ENCODE measurements at regions not wholly inside any gene's neighbourhood (a gene's known extent, or its start where the extent isn't known, plus 50 kb on each side); places are given as distances from the start of the nearest gene placed in this dataset.

DNA sequence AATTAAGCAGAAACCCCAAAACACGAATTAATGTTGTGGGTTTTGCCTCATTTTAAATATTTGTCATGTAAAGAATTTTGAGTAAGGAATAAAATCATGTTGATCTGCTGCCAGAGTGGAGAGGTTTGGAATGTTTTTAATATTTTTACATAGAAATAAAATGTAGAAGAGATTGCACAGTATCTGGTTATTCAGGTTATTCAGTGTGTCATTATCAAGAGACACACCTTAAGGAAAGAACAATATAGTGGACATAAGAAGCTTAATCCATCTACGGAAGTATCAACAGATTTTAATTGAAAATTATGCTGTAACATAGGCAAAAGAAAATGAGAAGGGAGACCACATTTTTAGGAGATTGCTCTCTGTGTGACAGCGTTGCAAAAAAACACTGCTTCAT, 410.4 kb downstream of the MED10 start:
- intact Hi-C loops (cut with micrococcal nuclease; ENCODE audit: unreplicated experiment): no loop called here
- H3K36me3 ChIP-seq (ENCODE audit: insufficient read depth, low read length, poor library complexity, severe bottlenecking): no peaks in the 10 kb centered on the region
- BruUV-seq (replicated peaks): no TSS peak
- H3K4me1 ChIP-seq (ENCODE audit: insufficient read depth, low read length, poor library complexity, severe bottlenecking): no peaks in the 10 kb centered on the region
- no peaks in the 10 kb centered on the region for H3K9me3 ChIP-seq (ENCODE audit: low read depth, low read length, poor library complexity, severe bottlenecking)
- no peak overlapping the region for H3K4me3 ChIP-seq (ENCODE audit: low read depth, low read length, poor library complexity, severe bottlenecking)
- no peak overlapping the region for H3K27ac ChIP-seq (ENCODE audit: low read depth, low read length, poor library complexity, severe bottlenecking)
- TF ChIP-seq EZH2 (IDR thresholded peaks at IDR 0.05; ENCODE audit: borderline replicate concordance, low read depth, low read length, poor library complexity, severe bottlenecking): no peak
- TF ChIP-seq, protein P1, sequence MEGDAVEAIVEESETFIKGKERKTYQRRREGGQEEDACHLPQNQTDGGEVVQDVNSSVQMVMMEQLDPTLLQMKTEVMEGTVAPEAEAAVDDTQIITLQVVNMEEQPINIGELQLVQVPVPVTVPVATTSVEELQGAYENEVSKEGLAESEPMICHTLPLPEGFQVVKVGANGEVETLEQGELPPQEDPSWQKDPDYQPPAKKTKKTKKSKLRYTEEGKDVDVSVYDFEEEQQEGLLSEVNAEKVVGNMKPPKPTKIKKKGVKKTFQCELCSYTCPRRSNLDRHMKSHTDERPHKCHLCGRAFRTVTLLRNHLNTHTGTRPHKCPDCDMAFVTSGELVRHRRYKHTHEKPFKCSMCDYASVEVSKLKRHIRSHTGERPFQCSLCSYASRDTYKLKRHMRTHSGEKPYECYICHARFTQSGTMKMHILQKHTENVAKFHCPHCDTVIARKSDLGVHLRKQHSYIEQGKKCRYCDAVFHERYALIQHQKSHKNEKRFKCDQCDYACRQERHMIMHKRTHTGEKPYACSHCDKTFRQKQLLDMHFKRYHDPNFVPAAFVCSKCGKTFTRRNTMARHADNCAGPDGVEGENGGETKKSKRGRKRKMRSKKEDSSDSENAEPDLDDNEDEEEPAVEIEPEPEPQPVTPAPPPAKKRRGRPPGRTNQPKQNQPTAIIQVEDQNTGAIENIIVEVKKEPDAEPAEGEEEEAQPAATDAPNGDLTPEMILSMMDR (conservative IDR thresholded peaks at IDR 0.05; ENCODE audit: low read depth, low read length): no peak
- POLR2A ChIA-PET (ENCODE audit: low non-redundant PET): no interaction called here
- peaks cover 2% of the 10 kb centered on the region for H3K27me3 ChIP-seq (replicated peaks; ENCODE audit: insufficient read depth, low read depth, low read length, poor library complexity)
- CTCF ChIA-PET: no interaction called here
- no peak for DNase-seq (ENCODE audit: low spot score)

GRCh38 chr5:5967373-5967772, 411.0 kb downstream of the MED10 start:
- Histone ChIP-seq H3K4me1 (ENCODE audit: insufficient read depth, low read length, poor library complexity, severe bottlenecking) (no peaks in the 10 kb centered on the region), H3K4me3 (ENCODE audit: low read depth, low read length, poor library complexity, severe bottlenecking) (no peak overlapping the region), H3K9me3 (ENCODE audit: low read depth, low read length, poor library complexity, severe bottlenecking) (no peaks in the 10 kb centered on the region), H3K27me3 (replicated peaks; ENCODE audit: insufficient read depth, low read depth, low read length, poor library complexity) (peaks cover 2% of the 10 kb centered on the region), H3K27ac (ENCODE audit: low read depth, low read length, poor library complexity, severe bottlenecking) (no peak overlapping the region), H3K36me3 (ENCODE audit: insufficient read depth, low read length, poor library complexity, severe bottlenecking) (no peaks in the 10 kb centered on the region)
- ChIA-PET CTCF (no interaction called here), POLR2A (ENCODE audit: low non-redundant PET) (no interaction called here)
- no TSS peak for BruUV-seq (replicated peaks)
- no peak for TF ChIP-seq EZH2 (IDR thresholded peaks at IDR 0.05; ENCODE audit: borderline replicate concordance, low read depth, low read length, poor library complexity, severe bottlenecking)
- TF ChIP-seq, protein P1 (conservative IDR thresholded peaks at IDR 0.05; ENCODE audit: low read depth, low read length): no peak
- DNase-seq (ENCODE audit: low spot score): no peak
- intact Hi-C loops (cut with micrococcal nuclease; ENCODE audit: unreplicated experiment): no loop called here

- ChIA-PET CTCF (no interaction called here), POLR2A (ENCODE audit: low non-redundant PET) (no interaction called here)
- no peak overlapping the region for H3K27ac ChIP-seq (ENCODE audit: low read depth, low read length, poor library complexity, severe bottlenecking)
- no TSS peak for BruUV-seq (replicated peaks)
- H3K36me3 ChIP-seq (ENCODE audit: insufficient read depth, low read length, poor library complexity, severe bottlenecking): no peaks in the 10 kb centered on the region
- no peaks in the 10 kb centered on the region for H3K4me1 ChIP-seq (ENCODE audit: insufficient read depth, low read length, poor library complexity, severe bottlenecking)
- no peak overlapping the region for H3K4me3 ChIP-seq (ENCODE audit: low read depth, low read length, poor library complexity, severe bottlenecking)
- H3K9me3 ChIP-seq (ENCODE audit: low read depth, low read length, poor library complexity, severe bottlenecking): no peaks in the 10 kb centered on the region
- H3K27me3 ChIP-seq (replicated peaks; ENCODE audit: insufficient read depth, low read depth, low read length, poor library complexity): peaks cover 2% of the 10 kb centered on the region
- no peak for DNase-seq (ENCODE audit: low spot score)
- TF ChIP-seq, protein P1 (conservative IDR thresholded peaks at IDR 0.05; ENCODE audit: low read depth, low read length): no peak
- no peak for TF ChIP-seq EZH2 (IDR thresholded peaks at IDR 0.05; ENCODE audit: borderline replicate concordance, low read depth, low read length, poor library complexity, severe bottlenecking)
- intact Hi-C loops (cut with micrococcal nuclease; ENCODE audit: unreplicated experiment): no loop called here
These were observed 413.2 kb downstream of the MED10 start for GRCh38 chr5:5965132-5965531.
